NB4 (cell line): ENCODE measurements at regions not wholly inside any gene's neighbourhood (a gene's known extent, or its start where the extent isn't known, plus 50 kb on each side); places are given as distances from the start of the nearest gene placed in this dataset.

ENCODE experiments used
- CTCF ChIP-seq: IDR thresholded peaks from one replicate; pipeline ENCODE4 v1.5.1; 2012; ENCODE audit warnings: low read depth, low read length
- MAX ChIP-seq: IDR thresholded peaks from 2 replicates; pipeline ENCODE4 v1.6.1; 2011; ENCODE audit warnings: low read depth, low read length
- MYC ChIP-seq: IDR thresholded peaks from 2 replicates; pipeline ENCODE4 v1.6.1; 2011; ENCODE audit warnings: low read depth, low read length
- POLR2A ChIP-seq: IDR thresholded peaks from 2 replicates; pipeline ENCODE4 v1.6.1; 2011; ENCODE audit warnings: mild to moderate bottlenecking; ENCODE audit not compliant: insufficient read length; ENCODE audit errors: extremely low read depth

DNA sequence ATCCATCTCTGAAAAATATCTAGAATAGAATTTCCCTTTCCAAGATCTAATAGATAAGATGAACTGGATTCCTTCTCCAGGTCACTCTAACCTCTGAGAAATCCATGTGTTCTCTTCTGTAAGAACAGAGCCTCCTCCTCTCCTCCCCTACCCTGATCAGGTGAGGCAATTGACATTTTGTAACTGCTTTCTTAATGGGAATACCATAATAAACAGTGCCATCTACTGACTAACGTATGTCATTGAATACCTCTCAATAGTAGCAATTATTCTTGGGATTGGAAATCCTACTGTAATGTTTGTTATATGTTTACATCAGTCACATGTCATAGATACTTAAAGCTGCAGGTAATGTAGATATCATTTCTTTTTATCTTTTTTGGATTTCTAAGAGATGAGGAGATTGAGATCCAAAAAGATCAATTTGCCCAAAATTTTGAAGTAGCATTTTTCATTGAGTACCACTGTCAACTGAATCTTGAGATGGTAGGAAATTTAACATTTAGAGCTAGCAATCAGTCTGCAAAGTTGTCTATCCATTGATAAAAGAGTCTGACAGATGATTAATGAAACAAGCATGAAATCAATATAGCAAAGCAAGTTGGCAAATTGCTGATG is 365.8 kb upstream of the HSF2 start:
- TF ChIP-seq CTCF (peak; percentile 26), POLR2A (no peak), MAX (peak; percentile 27; the same call in 1 of the 2 replicates), MYC (no peak)
